ENCODE measurements at regions not wholly inside any gene's neighbourhood (a gene's known extent, or its start where the extent isn't known, plus 50 kb on each side); places are given as distances from the start of the nearest gene placed in this dataset.

GRCh38 chr4:32393806-32394205, 1673.6 kb downstream of the PCDH7 start:
- DNase-seq: no peak

GRCh38 chr4:32394255-32394654, 1674.1 kb downstream of the PCDH7 start:
- no peak for DNase-seq

- DNase-seq: no peak
Measured at GRCh38 chr4:32396507-32397070, 1676.4 kb downstream of the PCDH7 start.

GRCh38 chr4:32400870-32401269, 1680.7 kb downstream of the PCDH7 start:
- no peak for DNase-seq

GRCh38 chr4:32417113-32417704, 1697.0 kb downstream of the PCDH7 start:
- no peak for DNase-seq

- no peak for DNase-seq
Measured at GRCh38 chr4:32423267-32423666, 1703.1 kb downstream of the PCDH7 start.

GRCh38 chr4:32425243-32425642, 1705.1 kb downstream of the PCDH7 start:
- DNase-seq: no peak

- DNase-seq: no peak
Measured at GRCh38 chr4:32427566-32427965, 1707.4 kb downstream of the PCDH7 start.

- DNase-seq: no peak
Measured at GRCh38 chr4:32429151-32429550, 1709.0 kb downstream of the PCDH7 start.

- peak; percentile 5 for DNase-seq
Measured at GRCh38 chr4:32435308-32435707, 1715.1 kb downstream of the PCDH7 start.

GRCh38 chr4:32436816-32437215, 1716.6 kb downstream of the PCDH7 start:
- DNase-seq: no peak

GRCh38 chr4:32440391-32440790, 1720.2 kb downstream of the PCDH7 start:
- peak; percentile 86 for DNase-seq

GRCh38 chr4:32454482-32454881, 1734.3 kb downstream of the PCDH7 start:
- DNase-seq: no peak

- no peak for DNase-seq
Measured at GRCh38 chr4:32455231-32455630, 1735.1 kb downstream of the PCDH7 start.

- no peak for DNase-seq
Measured at GRCh38 chr4:32460972-32461371, 1740.8 kb downstream of the PCDH7 start.

- peak; percentile 7 for DNase-seq
Measured at GRCh38 chr4:32462944-32463343, 1742.8 kb downstream of the PCDH7 start.

- DNase-seq: no peak
Measured at GRCh38 chr4:32470087-32470585, 1750.0 kb downstream of the PCDH7 start.

GRCh38 chr4:32472918-32473317, 1752.7 kb downstream of the PCDH7 start:
- DNase-seq: no peak

GRCh38 chr4:32475710-32476109, 1755.5 kb downstream of the PCDH7 start:
- DNase-seq: no peak

- no peak for DNase-seq
Measured at GRCh38 chr4:32477518-32477917, 1757.3 kb downstream of the PCDH7 start.

- DNase-seq: no peak
Measured at GRCh38 chr4:32485956-32486355, 1765.8 kb downstream of the PCDH7 start.

- DNase-seq: no peak
Measured at GRCh38 chr4:32488690-32489089, 1768.5 kb downstream of the PCDH7 start.

- no peak for DNase-seq
Measured at GRCh38 chr4:32499171-32499570, 1779.0 kb downstream of the PCDH7 start.

- no peak for DNase-seq
Measured at GRCh38 chr4:32503241-32503640, 1783.1 kb downstream of the PCDH7 start.

GRCh38 chr4:32506067-32506466, 1785.9 kb downstream of the PCDH7 start:
- no peak for DNase-seq
